Natural killer cell treated with Interleukin-12 subunit alpha and Interleukin-12 subunit beta and Interleukin-15 and Interleukin-18, amount 100 ng/mL, for 72 hours (primary cell): ENCODE measurements at regions not wholly inside any gene's neighbourhood (a gene's known extent, or its start where the extent isn't known, plus 50 kb on each side); places are given as distances from the start of the nearest gene placed in this dataset.

Experiments
- ATAC-seq, 2 donors: fragments of 150-1000 bp; cut with Tn5 transposase in 1 of 2; sonication (Bioruptor Pico), chemical (Tn5 transposase) in 1 of 2; 2 replicates each; pipeline ENCODE4 v1.10.0; 2021
- DNase-seq: peaks from one replicate; pipeline ENCODE4 v3.0.0; 2022; ENCODE audit warnings: low spot score
- H3K27ac Mint-ChIP-seq, 2 donors: 1 replicate in 1 of 2; 2 replicates in 1 of 2; pipeline ENCODE4 v1.8.0; 2022; ENCODE audit warnings: mixed read lengths in 2 of 2, mild to moderate bottlenecking in 1 of 2, moderate library complexity in 1 of 2
- H3K27me3 Mint-ChIP-seq, 2 donors: 1 replicate in 1 of 2; 2 replicates in 1 of 2; pipeline ENCODE4 v1.8.0; 2022; ENCODE audit warnings: mixed read lengths in 2 of 2
- H3K36me3 Mint-ChIP-seq: one replicate; pipeline ENCODE4 v1.8.0; 2022; ENCODE audit warnings: mixed read lengths
- H3K4me1 Mint-ChIP-seq, 2 donors: 1 replicate in 1 of 2; 2 replicates in 1 of 2; pipeline ENCODE4 v1.8.0; 2022; ENCODE audit warnings: low read depth in 2 of 2, mixed read lengths in 2 of 2, mild to moderate bottlenecking in 1 of 2
- H3K4me3 Mint-ChIP-seq: one replicate; pipeline ENCODE4 v1.8.0; 2022; ENCODE audit warnings: mixed read lengths
- H3K9me3 Mint-ChIP-seq: 2 replicates; pipeline ENCODE4 v1.8.0; 2022; ENCODE audit warnings: mixed read lengths

- H3K27me3 Mint-ChIP-seq, result no peaks in the 10 kb centered on the region
- ATAC-seq (no peak), DNase-seq (no peak)
- no peak overlapping the region for H3K4me3 Mint-ChIP-seq
- H3K27ac Mint-ChIP-seq, result no peak overlapping the region
- H3K4me1 Mint-ChIP-seq, result no peaks in the 10 kb centered on the region
- peaks cover 19% of the 10 kb centered on the region for H3K9me3 Mint-ChIP-seq
- no peaks in the 10 kb centered on the region for H3K36me3 Mint-ChIP-seq
Observed at GRCh38 chr7:46479680-46480079, 558.6 kb upstream of the IGFBP3 start.

GRCh38 chr7:46478046-46478445, 557.0 kb upstream of the IGFBP3 start:
- Mint-ChIP-seq H3K4me1 (no peaks in the 10 kb centered on the region), H3K36me3 (no peaks in the 10 kb centered on the region), H3K9me3 (peaks cover 19% of the 10 kb centered on the region), H3K4me3 (no peak overlapping the region), H3K27ac (no peak overlapping the region), H3K27me3 (no peaks in the 10 kb centered on the region)
- no peak for DNase-seq
- no peak for ATAC-seq

- H3K36me3 Mint-ChIP-seq, result peaks cover 26% of the 10 kb centered on the region
- H3K4me1 Mint-ChIP-seq, result no peaks in the 10 kb centered on the region
- no peak overlapping the region for H3K4me3 Mint-ChIP-seq
- ATAC-seq (no peak), DNase-seq (no peak)
- H3K27me3 Mint-ChIP-seq, result no peaks in the 10 kb centered on the region
- H3K9me3 Mint-ChIP-seq, result peaks cover 32% of the 10 kb centered on the region
- no peak overlapping the region for H3K27ac Mint-ChIP-seq
Observed at GRCh38 chr7:46468753-46469356, 547.8 kb upstream of the IGFBP3 start.

GRCh38 chr7:46463170-46463569, 542.1 kb upstream of the IGFBP3 start:
- H3K27ac Mint-ChIP-seq, result no peak overlapping the region

GRCh38 chr7:46461334-46461777, 540.3 kb upstream of the IGFBP3 start:
- H3K4me3 Mint-ChIP-seq, result no peak overlapping the region
- H3K4me1 Mint-ChIP-seq, result no peaks in the 10 kb centered on the region
- DNase-seq (no peak), ATAC-seq (no peak)
- no peak overlapping the region for H3K27ac Mint-ChIP-seq
- H3K36me3 Mint-ChIP-seq, result no peaks in the 10 kb centered on the region
- no peaks in the 10 kb centered on the region for H3K27me3 Mint-ChIP-seq
- peaks cover 17% of the 10 kb centered on the region for H3K9me3 Mint-ChIP-seq

More at GRCh38 chr7:46463170-46463569, 542.1 kb upstream of the IGFBP3 start:
- no peaks in the 10 kb centered on the region for H3K4me1 Mint-ChIP-seq
- no peak overlapping the region for H3K4me3 Mint-ChIP-seq
- H3K27me3 Mint-ChIP-seq, result no peaks in the 10 kb centered on the region
- peaks cover 13% of the 10 kb centered on the region for H3K36me3 Mint-ChIP-seq
- ATAC-seq (no peak), DNase-seq (no peak)
- peaks cover 25% of the 10 kb centered on the region for H3K9me3 Mint-ChIP-seq

- Mint-ChIP-seq H3K36me3 (no peaks in the 10 kb centered on the region), H3K27me3 (no peaks in the 10 kb centered on the region), H3K4me1 (no peaks in the 10 kb centered on the region), H3K27ac (no peak overlapping the region), H3K4me3 (no peak overlapping the region), H3K9me3 (peaks cover 19% of the 10 kb centered on the region)
- ATAC-seq, result no peak
- no peak for DNase-seq
Observed at GRCh38 chr7:46459942-46460341, 538.9 kb upstream of the IGFBP3 start.

- ATAC-seq (no peak), DNase-seq (no peak)
- Mint-ChIP-seq H3K27ac (no peak overlapping the region), H3K9me3 (peaks cover 11% of the 10 kb centered on the region), H3K27me3 (no peaks in the 10 kb centered on the region), H3K4me1 (no peaks in the 10 kb centered on the region), H3K36me3 (no peaks in the 10 kb centered on the region), H3K4me3 (no peak overlapping the region)
Observed at GRCh38 chr7:46454816-46455215, 533.7 kb upstream of the IGFBP3 start.

- Mint-ChIP-seq H3K9me3 (peaks cover 19% of the 10 kb centered on the region), H3K36me3 (no peaks in the 10 kb centered on the region), H3K27me3 (no peaks in the 10 kb centered on the region), H3K27ac (no peak overlapping the region), H3K4me3 (no peak overlapping the region), H3K4me1 (no peaks in the 10 kb centered on the region)
- no peak for DNase-seq
- no peak for ATAC-seq
Observed at GRCh38 chr7:46452561-46453135, 531.6 kb upstream of the IGFBP3 start.

- no peak overlapping the region for H3K27ac Mint-ChIP-seq
- H3K27me3 Mint-ChIP-seq, result no peaks in the 10 kb centered on the region
- peaks cover 18% of the 10 kb centered on the region for H3K9me3 Mint-ChIP-seq
- no peaks in the 10 kb centered on the region for H3K36me3 Mint-ChIP-seq
- no peak for DNase-seq
- no peak overlapping the region for H3K4me3 Mint-ChIP-seq
- no peaks in the 10 kb centered on the region for H3K4me1 Mint-ChIP-seq
- no peak for ATAC-seq
Observed at GRCh38 chr7:46451846-46452245, 530.8 kb upstream of the IGFBP3 start.

- Mint-ChIP-seq H3K4me3 (no peak overlapping the region), H3K27ac (no peak overlapping the region), H3K36me3 (no peaks in the 10 kb centered on the region), H3K27me3 (no peaks in the 10 kb centered on the region), H3K9me3 (peaks cover 22% of the 10 kb centered on the region), H3K4me1 (no peaks in the 10 kb centered on the region)
- DNase-seq (no peak), ATAC-seq (no peak)
Observed at GRCh38 chr7:46450886-46451285, 529.8 kb upstream of the IGFBP3 start.

- DNase-seq, result no peak
- peaks cover 26% of the 10 kb centered on the region for H3K9me3 Mint-ChIP-seq
- no peak overlapping the region for H3K4me3 Mint-ChIP-seq
- no peaks in the 10 kb centered on the region for H3K27me3 Mint-ChIP-seq
- no peaks in the 10 kb centered on the region for H3K36me3 Mint-ChIP-seq
- no peak overlapping the region for H3K27ac Mint-ChIP-seq
- H3K4me1 Mint-ChIP-seq, result no peaks in the 10 kb centered on the region
- no peak for ATAC-seq
Observed at GRCh38 chr7:46450425-46450824, 529.4 kb upstream of the IGFBP3 start.

- no peak overlapping the region for H3K4me3 Mint-ChIP-seq
- no peak overlapping the region for H3K27ac Mint-ChIP-seq
- ATAC-seq, result no peak
- no peaks in the 10 kb centered on the region for H3K4me1 Mint-ChIP-seq
- peaks cover 24% of the 10 kb centered on the region for H3K9me3 Mint-ChIP-seq
- H3K27me3 Mint-ChIP-seq, result no peaks in the 10 kb centered on the region
- DNase-seq, result no peak
- no peaks in the 10 kb centered on the region for H3K36me3 Mint-ChIP-seq
Observed at GRCh38 chr7:46449743-46450142, 528.7 kb upstream of the IGFBP3 start.

GRCh38 chr7:46448478-46448877, 527.4 kb upstream of the IGFBP3 start:
- H3K27ac Mint-ChIP-seq, result no peak overlapping the region
- H3K4me1 Mint-ChIP-seq, result no peaks in the 10 kb centered on the region
- H3K27me3 Mint-ChIP-seq, result no peaks in the 10 kb centered on the region
- H3K36me3 Mint-ChIP-seq, result no peaks in the 10 kb centered on the region
- ATAC-seq, result no peak
- no peak for DNase-seq
- peaks cover 31% of the 10 kb centered on the region for H3K9me3 Mint-ChIP-seq
- H3K4me3 Mint-ChIP-seq, result no peak overlapping the region

GRCh38 chr7:46446151-46446550, 525.1 kb upstream of the IGFBP3 start:
- DNase-seq, result no peak
- Mint-ChIP-seq H3K36me3 (no peaks in the 10 kb centered on the region), H3K4me1 (no peaks in the 10 kb centered on the region), H3K27me3 (no peaks in the 10 kb centered on the region), H3K9me3 (peaks cover 39% of the 10 kb centered on the region), H3K27ac (no peak overlapping the region), H3K4me3 (no peak overlapping the region)
- ATAC-seq, result no peak

- Mint-ChIP-seq H3K27ac (no peak overlapping the region), H3K4me1 (no peaks in the 10 kb centered on the region), H3K36me3 (no peaks in the 10 kb centered on the region), H3K4me3 (no peak overlapping the region), H3K9me3 (peaks cover 37% of the 10 kb centered on the region), H3K27me3 (no peaks in the 10 kb centered on the region)
- DNase-seq (no peak), ATAC-seq (no peak)
Observed at GRCh38 chr7:46444256-46444655, 523.2 kb upstream of the IGFBP3 start.
